CD4-positive, alpha-beta memory T cell (primary cell): ENCODE measurements at regions not wholly inside any gene's neighbourhood (a gene's known extent, or its start where the extent isn't known, plus 50 kb on each side); places are given as distances from the start of the nearest gene placed in this dataset.

Source experiments
- CTCF ChIA-PET: fragments of 350-600 bp; sonication (Branson Sonifier 250); formaldehyde crosslinking; loops from one replicate; lab custom pipeline; 2021; ENCODE audit warnings: inconsistent platforms; ENCODE audit not compliant: partially characterized antibody; lab: Charles Lee
- POLR2A ChIA-PET: fragments of 350-600 bp; sonication (Branson Sonifier 250); formaldehyde crosslinking; loops from one replicate; lab custom pipeline; 2021; ENCODE audit not compliant: partially characterized antibody; lab: Charles Lee
- DNase-seq, 5 donors: peaks; one replicate each; pipeline versions ENCODE4 v3.0.0 to v3.0.0-alpha.2; 2020 to 2022; ENCODE audit warnings: mixed read lengths in 1 of 5
- H3K27ac ChIP-seq: one replicate; pipeline ENCODE4 v1.7.0; 2013; ENCODE audit warnings: low read depth, low read length
- H3K27me3 ChIP-seq: 2 replicates; pipeline ENCODE4 v1.7.0; 2013; ENCODE audit warnings: mild to moderate bottlenecking, low read length, moderate library complexity; ENCODE audit not compliant: insufficient read depth
- H3K36me3 ChIP-seq: 2 replicates; pipeline ENCODE4 v1.7.0; 2013; ENCODE audit warnings: mild to moderate bottlenecking, low read length, moderate library complexity; ENCODE audit not compliant: insufficient read depth
- H3K4me1 ChIP-seq: 2 replicates; pipeline ENCODE4 v1.7.0; 2013; ENCODE audit warnings: mild to moderate bottlenecking, low read length, moderate library complexity; ENCODE audit not compliant: insufficient read depth
- H3K4me3 ChIP-seq, 2 donors: one replicate each; pipeline ENCODE4 v1.7.0; 2013; ENCODE audit warnings: low read length in 2 of 2, mild to moderate bottlenecking in 1 of 2
- H3K9me3 ChIP-seq, 2 donors: one replicate each; pipeline ENCODE4 v1.7.0; 2013; ENCODE audit warnings: low read length in 2 of 2, control low read depth in 1 of 2; ENCODE audit not compliant: control insufficient read depth in 1 of 2
- H3K27ac Mint-ChIP-seq, 7 donors: one replicate each; pipeline ENCODE4 v1.8.0; 2020 to 2021; ENCODE audit warnings: mixed read lengths in 7 of 7, mild to moderate bottlenecking in 6 of 7, inconsistent platforms in 3 of 7, moderate library complexity in 3 of 7
- H3K27me3 Mint-ChIP-seq, 2 donors: one replicate each; pipeline ENCODE4 v1.8.0; 2020 to 2021; ENCODE audit warnings: mixed read lengths in 2 of 2
- H3K36me3 Mint-ChIP-seq, 2 donors: one replicate each; pipeline ENCODE4 v1.8.0; 2020 to 2021; ENCODE audit warnings: mixed read lengths in 2 of 2, inconsistent platforms in 1 of 2, mild to moderate bottlenecking in 1 of 2
- H3K4me1 Mint-ChIP-seq, 4 donors: one replicate each; pipeline ENCODE4 v1.8.0; 2020 to 2021; ENCODE audit warnings: mixed read lengths in 4 of 4, mild to moderate bottlenecking in 1 of 4
- H3K4me3 Mint-ChIP-seq, 8 donors: one replicate each; pipeline ENCODE4 v1.8.0; 2020 to 2021; ENCODE audit warnings: mixed read lengths in 8 of 8, mild to moderate bottlenecking in 7 of 8, moderate library complexity in 6 of 8, inconsistent platforms in 3 of 8
- H3K9me3 Mint-ChIP-seq, 8 donors: one replicate each; pipeline ENCODE4 v1.8.0; 2020 to 2021; ENCODE audit warnings: mixed read lengths in 8 of 8, mild to moderate bottlenecking in 5 of 8, inconsistent platforms in 3 of 8, moderate library complexity in 1 of 8
- intact Hi-C: fragments of 100-400 bp; cut with micrococcal nuclease; formaldehyde crosslinking; loops from one replicate; pipeline ENCODE4 v1.15.1; 2023

- ChIA-PET POLR2A (no interaction called here), CTCF (interaction anchor here (1.8 to 3.8 kb wide), 2 partner anchors 10 to 20 kb away, joined by 5 to 16 read pairs; no protein-coding TSS in a partner anchor)
- Mint-ChIP-seq H3K27ac (no peak overlapping the region), H3K27me3 (peaks cover 36 to 47% of the 10 kb centered on the region in 2 donors), H3K9me3 (peaks cover 0 to 4% (median 0%) of the 10 kb centered on the region in 8 donors), H3K4me3 (no peak overlapping the region), H3K4me1 (peaks cover 0 to 7% (median 5%) of the 10 kb centered on the region in 4 donors), H3K36me3 (no peaks in the 10 kb centered on the region)
- Histone ChIP-seq H3K9me3 (no peaks in the 10 kb centered on the region), H3K4me3 (no peak overlapping the region), H3K27ac (no peak overlapping the region), H3K27me3 (peaks cover 10% of the 10 kb centered on the region), H3K4me1 (peaks cover 4% of the 10 kb centered on the region), H3K36me3 (no peaks in the 10 kb centered on the region)
- intact Hi-C loops: no loop called here
- no peak for DNase-seq
Measured at GRCh38 chr12:13275241-13276085, 78.9 kb downstream of the EMP1 start.

GRCh38 chr12:13273850-13274249 is 77.3 kb downstream of the EMP1 start:
- peaks cover 35 to 43% of the 10 kb centered on the region in 2 donors for H3K27me3 Mint-ChIP-seq
- Histone ChIP-seq H3K4me3 (no peak overlapping the region), H3K27me3 (peaks cover 7% of the 10 kb centered on the region), H3K36me3 (no peaks in the 10 kb centered on the region), H3K27ac (no peak overlapping the region), H3K9me3 (no peaks in the 10 kb centered on the region), H3K4me1 (peaks cover 4% of the 10 kb centered on the region)
- H3K27ac Mint-ChIP-seq: no peak overlapping the region
- H3K36me3 Mint-ChIP-seq: no peaks in the 10 kb centered on the region
- H3K4me3 Mint-ChIP-seq: no peak overlapping the region
- no peak for DNase-seq
- ChIA-PET CTCF (interaction anchor here (3.8 kb wide), 1 partner anchor 18 kb away, joined by 16 read pairs; no protein-coding TSS in a partner anchor), POLR2A (no interaction called here)
- intact Hi-C loops: no loop called here
- peaks cover 0 to 5% (median 4%) of the 10 kb centered on the region in 4 donors for H3K4me1 Mint-ChIP-seq
- no peaks in the 10 kb centered on the region for H3K9me3 Mint-ChIP-seq

- intact Hi-C loops: no loop called here
- no peaks in the 10 kb centered on the region for H3K36me3 ChIP-seq
- H3K27ac Mint-ChIP-seq: no peak overlapping the region
- no peak overlapping the region for H3K4me3 Mint-ChIP-seq
- POLR2A ChIA-PET: no interaction called here
- peaks cover 0 to 4% (median 2%) of the 10 kb centered on the region in 4 donors for H3K4me1 Mint-ChIP-seq
- H3K36me3 Mint-ChIP-seq: no peaks in the 10 kb centered on the region
- H3K27me3 ChIP-seq: peaks cover 6% of the 10 kb centered on the region
- no peak overlapping the region for H3K4me3 ChIP-seq
- peaks cover 34 to 41% of the 10 kb centered on the region in 2 donors for H3K27me3 Mint-ChIP-seq
- no peak overlapping the region for H3K27ac ChIP-seq
- no peak for DNase-seq
- H3K4me1 ChIP-seq: peaks cover 4% of the 10 kb centered on the region
- CTCF ChIA-PET: interaction anchor here (3.8 kb wide), 1 partner anchor 17 kb away, joined by 16 read pairs; no protein-coding TSS in a partner anchor
- no peaks in the 10 kb centered on the region for H3K9me3 Mint-ChIP-seq
- H3K9me3 ChIP-seq: no peaks in the 10 kb centered on the region
Measured at GRCh38 chr12:13273097-13273496, 76.6 kb downstream of the EMP1 start.

- H3K27ac ChIP-seq: no peak overlapping the region
- Mint-ChIP-seq H3K4me3 (no peak overlapping the region), H3K27ac (no peak overlapping the region), H3K9me3 (no peaks in the 10 kb centered on the region), H3K4me1 (no peaks in the 10 kb centered on the region), H3K27me3 (peaks cover 24 to 25% of the 10 kb centered on the region in 2 donors), H3K36me3 (no peaks in the 10 kb centered on the region)
- no peak overlapping the region for H3K4me3 ChIP-seq
- CTCF ChIA-PET: interaction anchor here (1.5 kb wide), 1 partner anchor 15 kb away, joined by 11 read pairs; no protein-coding TSS in a partner anchor
- POLR2A ChIA-PET: no interaction called here
- no peak for DNase-seq
- no peaks in the 10 kb centered on the region for H3K4me1 ChIP-seq
- H3K27me3 ChIP-seq: no peaks in the 10 kb centered on the region
- no peaks in the 10 kb centered on the region for H3K36me3 ChIP-seq
- intact Hi-C loops: no loop called here
- no peaks in the 10 kb centered on the region for H3K9me3 ChIP-seq
Measured at GRCh38 chr12:13270817-13271216, 74.3 kb downstream of the EMP1 start.
